Psoas muscle (tissue), 7 donors: ENCODE measurements at regions not wholly inside any gene's neighbourhood (a gene's known extent, or its start where the extent isn't known, plus 50 kb on each side); places are given as distances from the start of the nearest gene placed in this dataset.

Experiments
- ATAC-seq, 4 donors: fragments of 200-7000 bp; cut with Tn5 transposase; one replicate each; pipeline ENCODE4 v1.9.1; 2020; ENCODE audit warnings: moderate library complexity in 3 of 4, mild to moderate bottlenecking in 2 of 4
- DNase-seq, 2 donors: peaks; one replicate each; pipeline ENCODE4 v3.0.0-alpha.2; 2020
- H3K27ac ChIP-seq: fragments of 200-600 bp; one replicate; pipeline ENCODE4 v1.8.0; 2022
- H3K27me3 ChIP-seq, 3 donors: fragments of 200-600 bp in 1 of 3; one replicate each; pipeline versions ENCODE4 v1.6.1 to v1.8.0; 2013 to 2022; ENCODE audit warnings: low read length in 2 of 3, mild to moderate bottlenecking in 2 of 3, moderate library complexity in 1 of 3; ENCODE audit not compliant: insufficient read depth in 3 of 3
- H3K36me3 ChIP-seq, 2 donors: fragments of 200-600 bp in 1 of 2; one replicate each; pipeline versions ENCODE4 v1.6.1 to v1.8.0; 2013 to 2022; ENCODE audit warnings: low read depth in 1 of 2, mild to moderate bottlenecking in 1 of 2, moderate library complexity in 1 of 2; ENCODE audit not compliant: insufficient read depth in 1 of 2
- H3K4me1 ChIP-seq: fragments of 200-600 bp; one replicate; pipeline ENCODE4 v1.8.0; 2022
- H3K4me3 ChIP-seq: fragments of 200-600 bp; one replicate; pipeline ENCODE4 v1.8.0; 2022; ENCODE audit warnings: mild to moderate bottlenecking
- H3K9me3 ChIP-seq: fragments of 200-600 bp; one replicate; pipeline ENCODE4 v1.8.0; 2022
- CTCF ChIP-seq: fragments of 200-600 bp; IDR thresholded peaks from one replicate; pipeline ENCODE4 v1.8.0; 2022; ENCODE audit warnings: antibody characterized with exemption
- WGBS, 3 donors: extraction: QIAGEN DNeasy Blood & Tissue Kit; methylation state at CpG; one replicate each; pipeline versions ENCODE4 v1.1.6 to v1.1.7; 2013; 5-methylcytosine and 5-hydroxymethylcytosine counted together
- intact Hi-C, 2 donors: fragments of 100-400 bp; cut with DNase I; formaldehyde crosslinking; loops; one replicate each; pipeline versions ENCODE4 v1.11.0 to v1.14.2; 2022
- donor health status: healthy with polysubstance abuse.
- donor health status: DM: no; HTN: no; CAD: no; lungs with moderate emphysema.
- donor health status: Bipolar disorder and iron deficiency.
- donor health status: healthy.
- donor health status: DM: yes; HTN: yes; CAD: no.
- donor health status: DM: no; HTN: no; CAD: no.
- donor health status: DM: yes; HTN: yes; CAD: no.

GRCh38 chr13:111572956-111573761, 252.7 kb downstream of the TEX29 start:
- peaks cover 0 to 6% (median 4%) of the 10 kb centered on the region in 3 donors for H3K27me3 ChIP-seq
- DNase-seq (no peak), ATAC-seq (no peak)
- H3K4me3 ChIP-seq, result no peak overlapping the region
- H3K27ac ChIP-seq, result no peak overlapping the region
- no peaks in the 10 kb centered on the region for H3K9me3 ChIP-seq
- no peaks in the 10 kb centered on the region for H3K4me1 ChIP-seq
- H3K36me3 ChIP-seq, result no peaks in the 10 kb centered on the region
- intact Hi-C loops, result no loop called here
- no peak for TF ChIP-seq CTCF
- 59 to 68% (median 60%) methylated on average over 27 of the region's 27 CpGs for WGBS, 3 donors

DNA sequence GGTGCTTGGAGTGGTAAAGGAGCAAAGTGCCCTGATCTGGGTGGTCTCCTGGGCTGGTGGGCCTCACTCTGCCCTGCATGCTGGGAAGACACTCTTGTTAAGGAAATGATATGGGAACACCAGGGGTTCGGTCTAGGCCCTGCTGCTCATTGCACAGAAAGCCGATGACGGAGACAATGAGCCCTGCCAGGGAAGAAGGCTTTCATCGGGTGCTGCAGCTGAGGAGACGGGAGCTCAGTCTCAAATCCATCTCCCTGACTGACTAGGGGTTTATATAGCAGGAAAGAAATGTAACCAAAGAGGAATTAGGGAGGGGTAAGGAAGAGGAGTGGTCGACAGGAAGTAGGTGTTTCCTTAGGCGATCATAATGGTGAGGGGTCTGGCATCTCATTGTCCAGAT, 253.4 kb downstream of the TEX29 start:
- no peaks in the 10 kb centered on the region for H3K36me3 ChIP-seq
- H3K4me3 ChIP-seq, result no peak overlapping the region
- peaks cover 0 to 5% (median 0%) of the 10 kb centered on the region in 3 donors for H3K27me3 ChIP-seq
- WGBS, 3 donors, result 89 to 94% (median 91%) methylated on average over 7 of the region's 7 CpGs
- no peak overlapping the region for H3K27ac ChIP-seq
- no peak for DNase-seq
- TF ChIP-seq CTCF, result no peak
- H3K9me3 ChIP-seq, result no peaks in the 10 kb centered on the region
- intact Hi-C loops, result no loop called here
- ATAC-seq, result no peak
- no peaks in the 10 kb centered on the region for H3K4me1 ChIP-seq

DNA sequence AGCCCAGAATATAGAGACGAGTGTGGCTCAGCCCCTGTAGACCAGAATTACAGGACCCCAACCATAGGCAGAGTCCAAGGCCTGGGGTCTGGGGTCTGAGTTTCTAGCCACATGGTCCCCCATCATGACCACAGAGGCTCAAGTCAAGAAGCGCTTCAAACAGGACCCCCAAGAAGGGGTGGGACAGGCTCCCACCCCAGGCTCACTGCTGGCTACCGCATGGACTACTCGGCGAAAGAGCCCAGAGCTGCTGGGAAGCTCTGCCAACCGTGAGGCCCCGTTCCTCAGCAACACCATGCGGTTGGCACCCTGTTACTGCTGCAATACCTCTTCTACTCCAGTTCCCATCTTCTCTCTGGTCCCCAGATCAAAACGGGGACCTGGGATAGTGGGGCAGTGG, 254.8 kb downstream of the TEX29 start:
- no peaks in the 10 kb centered on the region for H3K36me3 ChIP-seq
- no peaks in the 10 kb centered on the region for H3K9me3 ChIP-seq
- H3K4me1 ChIP-seq, result no peaks in the 10 kb centered on the region
- DNase-seq, result no peak
- intact Hi-C loops, result no loop called here
- ATAC-seq, result no peak
- no peak overlapping the region for H3K4me3 ChIP-seq
- peaks cover 0 to 5% (median 0%) of the 10 kb centered on the region in 3 donors for H3K27me3 ChIP-seq
- TF ChIP-seq CTCF, result no peak
- H3K27ac ChIP-seq, result no peak overlapping the region
- 88 to 93% (median 90%) methylated on average over 9 of the region's 9 CpGs for WGBS, 3 donors

- H3K4me1 ChIP-seq, result no peaks in the 10 kb centered on the region
- H3K36me3 ChIP-seq, result no peaks in the 10 kb centered on the region
- ATAC-seq (no peak), DNase-seq (no peak)
- no peak for TF ChIP-seq CTCF
- intact Hi-C loops, result no loop called here
- H3K4me3 ChIP-seq, result no peak overlapping the region
- peaks cover 0 to 5% (median 0%) of the 10 kb centered on the region in 3 donors for H3K27me3 ChIP-seq
- no peaks in the 10 kb centered on the region for H3K9me3 ChIP-seq
- no peak overlapping the region for H3K27ac ChIP-seq
- WGBS, 3 donors, result 48 to 52% (median 51%) methylated on average over 5 of the region's 5 CpGs
Measured at GRCh38 chr13:111575719-111576118, 255.3 kb downstream of the TEX29 start.
